Heart left ventricle (tissue), 16 donors: ENCODE measurements at regions not wholly inside any gene's neighbourhood (a gene's known extent, or its start where the extent isn't known, plus 50 kb on each side); places are given as distances from the start of the nearest gene placed in this dataset.
"Not testable (repeated sequence)": the region's sequence is repeated elsewhere in the genome, so short reads cannot be mapped to it uniquely, and the experiment has no call there.

ENCODE experiments used
- ATAC-seq, 4 donors: fragments of 200-7000 bp; cut with Tn5 transposase; one replicate each; pipeline ENCODE4 v1.9.1; 2020 to 2022; ENCODE audit warnings: moderate library complexity in 4 of 4, mild to moderate bottlenecking in 3 of 4, moderate number of reproducible peaks in 1 of 4
- DNase-seq, 5 donors: peaks; one replicate each; pipeline ENCODE4 v3.0.0-alpha.2; 2020
- H3K27ac ChIP-seq, 12 donors: fragments of 200-600 bp; sonication (generic) in 4 of 12; one replicate each; pipeline versions ENCODE4 v1.5.0 to v1.8.0; 2016 to 2022; ENCODE audit warnings: mild to moderate bottlenecking in 2 of 12
- H3K27me3 ChIP-seq, 9 donors: fragments of 200-600 bp; sonication (generic) in 2 of 9; one replicate each; pipeline versions ENCODE4 v1.5.1 to v1.8.0; 2016 to 2022; ENCODE audit warnings: mild to moderate bottlenecking in 3 of 9
- H3K36me3 ChIP-seq, 9 donors: fragments of 200-600 bp; sonication (generic) in 2 of 9; one replicate each; pipeline versions ENCODE4 v1.5.0 to v1.8.0; 2018 to 2022; ENCODE audit warnings: mild to moderate bottlenecking in 2 of 9
- H3K4me1 ChIP-seq, 12 donors: fragments of 200-600 bp; sonication (generic) in 4 of 12; one replicate each; pipeline versions ENCODE4 v1.5.0 to v1.8.0; 2016 to 2022; ENCODE audit warnings: mild to moderate bottlenecking in 3 of 12
- H3K4me3 ChIP-seq, 12 donors: fragments of 200-600 bp; sonication (generic) in 4 of 12; one replicate each; pipeline versions ENCODE4 v1.5.0 to v1.8.0; 2017 to 2022; ENCODE audit warnings: mild to moderate bottlenecking in 9 of 12, moderate library complexity in 4 of 12
- H3K9me3 ChIP-seq, 12 donors: fragments of 200-600 bp; sonication (generic) in 4 of 12; one replicate each; pipeline versions ENCODE4 v1.5.0 to v1.8.0; 2016 to 2022; ENCODE audit warnings: mild to moderate bottlenecking in 1 of 12
- CTCF ChIP-seq, 12 donors: fragments of 200-600 bp; sonication (generic) in 4 of 12; IDR thresholded peaks; one replicate each; pipeline versions ENCODE4 v1.5.0 to v1.8.0; 2018 to 2022; ENCODE audit warnings: antibody characterized with exemption in 12 of 12, mild to moderate bottlenecking in 5 of 12
- POLR2A ChIP-seq, 2 donors: fragments of 450-650 bp; IDR thresholded peaks; one replicate each; pipeline ENCODE4 v1.6.1; 2017; ENCODE audit warnings: antibody characterized with exemption in 2 of 2, mild to moderate bottlenecking in 2 of 2, moderate library complexity in 2 of 2
- WGBS, 4 donors: extraction: QIAGEN DNeasy Blood & Tissue Kit in 2 of 4; methylation state at CpG; one replicate each; pipeline versions ENCODE4 v1.1.5 to v1.1.7; 2013 to 2018; 5-methylcytosine and 5-hydroxymethylcytosine counted together
- intact Hi-C, 10 donors: fragments of 100-400 bp; cut with DNase I; formaldehyde crosslinking; loops; one replicate each; pipeline versions ENCODE4 v1.11.1 to v1.14.2; 2022
- donor health status: ischemic (EF 13 %, LVEDD 7.1; RV severe dilation, severe dysfunction).
- donor health status: healthy with polysubstance abuse.
- donor health status: DM: no; HTN: yes; CAD: no.
- donor health status: DM: no; HTN: no; CAD: no.
- donor health status: ischemic (EF 25% LVEDD 6.9; RV normal size, moderate dysfunction).
- donor health status: ischemic (EF 25% LVEDD 5.7; RV mildly dilated, moderate dysfunction).
- donor health status: healthy.
- donor health status: DM: yes; HTN: yes; CAD: no.
- donor health status: ischemic (EF 35%, LVEDD 5.7; RV mildly dilated, moderate dysfunction).
- donor health status: nonischemic (EF 11% LVEDD 7.7; RV severe dilation, severe dysfunction).
- donor health status: DM: yes; HTN: yes; CAD: no.
- donor health status: PGD.
- donor health status: ischemic (EF 29% LVEDD 5.4; RV normal size, mild dysfunction).
- donor health status: nonischemic (EF 23%, LVEDD 6.1; RV moderate dilation, normal function).

DNA sequence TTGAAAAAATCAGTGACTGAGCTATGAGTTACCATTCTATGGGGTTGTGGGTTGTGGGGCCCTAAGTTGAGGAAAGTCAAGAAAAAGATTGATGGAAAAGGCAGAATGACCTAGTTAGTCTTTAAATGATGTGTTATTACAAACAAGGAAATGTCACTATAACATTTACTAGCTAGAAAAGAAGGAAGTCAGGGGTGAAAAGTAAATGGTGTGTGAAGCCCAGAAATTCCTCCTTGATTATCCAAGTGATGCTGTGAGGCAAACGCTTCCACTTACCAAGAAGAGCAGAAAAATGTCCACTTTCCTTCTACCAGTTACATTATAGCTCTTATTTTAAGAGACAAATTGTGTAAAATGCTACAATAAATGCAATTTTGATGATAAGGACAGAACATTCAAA lies 285.3 kb upstream of the DPP6 start:
- DNase-seq, H3K4me3 ChIP-seq, H3K27me3 ChIP-seq, H3K4me1 ChIP-seq, intact Hi-C loops, ATAC-seq, H3K27ac ChIP-seq, H3K9me3 ChIP-seq, H3K36me3 ChIP-seq: not testable (repeated sequence)
- 44 to 63% (median 53%) methylated on average over 1 of the region's 1 CpG for WGBS, 4 donors

DNA sequence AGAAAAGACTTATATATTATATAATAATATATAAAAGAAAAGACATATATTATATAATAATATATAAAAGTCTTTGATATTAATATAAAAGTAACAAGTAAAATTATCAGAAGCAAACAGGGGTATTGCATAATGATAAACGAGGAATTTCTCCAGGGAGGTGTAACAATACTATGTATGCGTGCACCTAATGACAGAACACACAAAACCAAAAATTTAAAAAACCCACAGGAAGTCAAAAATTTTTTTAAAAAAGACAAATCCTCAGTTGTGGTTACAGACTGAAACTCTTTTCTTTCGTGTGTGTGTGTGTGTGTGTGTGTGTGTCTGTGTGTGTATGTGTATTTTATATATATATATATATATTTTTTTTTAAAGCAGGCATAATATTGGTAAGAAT lies 279.2 kb upstream of the DPP6 start:
- intact Hi-C loops, result no loop called here
- no peak for ATAC-seq
- Histone ChIP-seq H3K27me3 (no peaks in the 10 kb centered on the region), H3K9me3 (no peaks in the 10 kb centered on the region), H3K27ac (no peak overlapping the region), H3K36me3 (no peaks in the 10 kb centered on the region), H3K4me3 (no peak overlapping the region), H3K4me1 (no peaks in the 10 kb centered on the region)
- no peak for DNase-seq
- TF ChIP-seq CTCF (IDR thresholded peaks at IDR 0.05), result no peak
- TF ChIP-seq POLR2A (IDR thresholded peaks at IDR 0.05), result no peak
- WGBS, 4 donors, result 60 to 69% (median 62%) methylated on average over 3 of the region's 3 CpGs

DNA sequence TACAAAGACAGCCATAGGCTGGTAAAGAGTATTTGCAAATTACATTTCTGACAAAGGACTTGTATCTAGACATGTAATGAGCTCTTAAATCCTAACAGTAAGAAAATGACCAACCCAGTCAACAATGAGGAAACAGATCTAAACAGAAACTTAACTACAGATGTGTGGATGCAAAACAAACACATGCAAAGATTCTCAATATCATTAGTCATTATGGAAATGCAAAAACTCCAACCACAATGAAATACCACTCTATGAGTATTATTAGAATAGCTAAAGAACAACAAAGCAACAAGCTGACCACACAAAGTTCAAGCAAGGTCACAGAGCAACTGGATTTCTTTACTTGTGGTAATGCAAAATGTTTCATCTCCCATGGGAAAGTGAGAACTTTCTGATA lies 275.3 kb upstream of the DPP6 start:
- ATAC-seq, H3K36me3 ChIP-seq, H3K27ac ChIP-seq, H3K27me3 ChIP-seq, H3K4me3 ChIP-seq, DNase-seq, H3K9me3 ChIP-seq, intact Hi-C loops, H3K4me1 ChIP-seq: not testable (repeated sequence)

DNA sequence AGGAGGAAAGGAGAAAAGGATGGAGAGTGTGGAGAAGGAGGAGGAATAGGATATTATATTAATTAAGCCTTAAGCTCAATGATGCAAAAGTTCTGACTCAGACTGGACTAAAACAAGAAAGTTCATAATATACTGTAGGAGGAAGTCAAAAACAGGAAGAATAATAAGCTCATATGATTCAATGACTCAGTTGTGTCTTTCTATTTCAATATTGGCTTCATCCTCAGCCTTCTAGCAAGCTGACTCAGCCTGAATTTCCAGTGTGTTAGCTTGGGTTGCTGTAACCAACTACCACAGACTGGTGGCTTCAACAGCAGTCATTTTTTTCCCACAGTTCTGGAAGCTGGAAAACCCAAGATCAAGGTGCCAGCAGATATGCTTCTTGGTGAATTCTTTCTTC lies 254.8 kb upstream of the DPP6 start:
- DNase-seq, H3K4me1 ChIP-seq, H3K4me3 ChIP-seq, H3K36me3 ChIP-seq, ATAC-seq, intact Hi-C loops, H3K9me3 ChIP-seq, H3K27ac ChIP-seq, H3K27me3 ChIP-seq: not testable (repeated sequence)

DNA sequence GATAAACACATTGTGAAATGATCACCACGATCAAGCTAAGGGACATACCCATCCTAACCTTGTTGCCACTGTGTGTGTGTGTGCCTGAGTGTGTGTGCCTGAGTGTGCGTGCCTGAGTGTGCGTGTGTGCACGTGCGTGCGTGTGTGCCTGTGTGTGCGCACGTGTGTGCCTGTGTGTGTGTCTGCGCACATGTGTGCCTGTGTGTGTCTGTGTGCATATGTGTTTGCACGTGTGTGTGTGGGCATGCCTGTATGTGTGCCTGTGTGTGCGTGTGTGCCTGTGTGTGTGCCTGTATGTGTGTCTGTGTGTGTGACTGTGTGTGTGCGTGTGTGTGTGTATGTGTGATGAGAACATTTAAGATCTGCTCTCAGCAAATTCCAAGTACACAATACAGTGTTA lies 244.1 kb upstream of the DPP6 start:
- DNase-seq (no peak), ATAC-seq (no peak)
- 86 to 94% (median 92%) methylated on average over 12 of the region's 12 CpGs for WGBS, 4 donors
- Histone ChIP-seq H3K27ac (no peak overlapping the region), H3K27me3 (no peaks in the 10 kb centered on the region), H3K4me1 (no peaks in the 10 kb centered on the region), H3K9me3 (no peaks in the 10 kb centered on the region), H3K4me3 (no peak overlapping the region), H3K36me3 (no peaks in the 10 kb centered on the region)
- intact Hi-C loops, result no loop called here
- no peak for TF ChIP-seq POLR2A (IDR thresholded peaks at IDR 0.05)
- no peak for TF ChIP-seq CTCF (IDR thresholded peaks at IDR 0.05)

DNA sequence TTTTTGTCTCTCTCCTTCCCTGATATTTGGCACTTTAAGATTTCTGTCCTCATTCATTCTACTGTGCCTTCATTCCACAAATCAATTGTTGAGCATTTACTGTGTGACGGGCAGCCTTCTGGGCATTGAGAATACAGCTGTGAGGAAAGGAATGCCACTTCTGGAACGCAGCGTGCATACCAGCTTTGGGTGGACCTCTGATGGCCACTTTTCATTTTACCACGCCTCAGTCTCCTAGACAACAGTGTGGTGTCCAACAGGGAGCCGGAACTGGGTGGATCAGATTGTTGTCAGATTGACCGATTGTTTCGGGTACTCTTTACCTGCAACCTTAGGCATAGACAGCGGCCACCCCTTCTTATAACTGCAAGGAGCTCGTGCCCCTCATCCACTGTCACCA lies 222.7 kb upstream of the DPP6 start:
- H3K27me3 ChIP-seq, result peaks cover 0 to 7% (median 0%) of the 10 kb centered on the region in 9 donors
- H3K4me1 ChIP-seq, result no peaks in the 10 kb centered on the region
- intact Hi-C loops, result no loop called here
- no peaks in the 10 kb centered on the region for H3K9me3 ChIP-seq
- ATAC-seq (no peak), DNase-seq (no peak)
- H3K4me3 ChIP-seq, result no peak overlapping the region
- WGBS, 4 donors, result 70 to 76% (median 73%) methylated on average over 9 of the region's 9 CpGs
- no peak overlapping the region for H3K27ac ChIP-seq
- no peak for TF ChIP-seq CTCF (IDR thresholded peaks at IDR 0.05)
- TF ChIP-seq POLR2A (IDR thresholded peaks at IDR 0.05), result no peak
- no peaks in the 10 kb centered on the region for H3K36me3 ChIP-seq
